Ureter (tissue), 1 donor: ENCODE measurements at regions not wholly inside any gene's neighbourhood (a gene's known extent, or its start where the extent isn't known, plus 50 kb on each side); places are given as distances from the start of the nearest gene placed in this dataset.

Experiments
- DNase-seq: peaks from one replicate; pipeline ENCODE4 v3.0.0-alpha.2; 2020; ENCODE audit warnings: low spot score
- donor health status: DM: yes; HTN: yes; CAD: no.

DNA sequence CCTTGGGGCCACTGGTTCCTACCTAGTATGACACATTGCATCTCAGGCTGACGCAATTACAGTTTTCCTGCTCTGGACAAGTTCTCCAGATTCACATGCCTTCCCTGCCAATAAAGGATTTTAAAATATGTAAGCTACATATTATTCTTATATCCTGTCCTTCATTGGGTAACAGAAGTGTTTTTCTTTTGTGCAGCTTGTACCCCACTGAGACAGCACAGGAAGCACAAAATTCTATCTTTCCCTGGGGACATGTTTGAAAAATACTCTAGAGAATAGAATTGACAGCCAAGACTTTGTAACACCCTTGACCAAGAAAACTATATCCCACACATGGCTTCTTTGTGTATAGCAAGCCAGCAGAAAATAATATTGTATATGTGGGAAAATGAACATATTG, 456.8 kb downstream of the MAFB start:
- DNase-seq: no peak

DNA sequence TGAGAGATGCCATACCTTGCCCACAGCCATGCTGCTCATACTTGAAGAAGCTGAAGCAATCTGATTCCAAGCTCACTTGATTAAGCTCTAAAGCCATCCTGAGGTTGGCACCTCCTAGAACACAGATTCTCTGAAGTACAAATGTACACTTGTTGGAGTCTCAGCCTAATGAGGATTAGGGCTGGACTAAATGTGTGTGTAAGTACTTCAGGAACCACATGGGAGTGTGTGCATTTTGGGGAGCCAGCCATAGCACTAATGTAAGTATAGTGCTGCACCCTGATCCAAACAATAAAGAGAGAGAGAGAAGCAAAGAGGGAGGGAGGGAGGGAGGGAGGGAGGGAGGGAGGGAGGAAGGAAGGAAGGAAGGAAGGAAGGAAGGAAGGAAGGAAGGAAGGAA, 458.6 kb downstream of the MAFB start:
- DNase-seq: no peak

GRCh38 chr20:40225596-40225995, 463.4 kb downstream of the MAFB start:
- DNase-seq: no peak

DNA sequence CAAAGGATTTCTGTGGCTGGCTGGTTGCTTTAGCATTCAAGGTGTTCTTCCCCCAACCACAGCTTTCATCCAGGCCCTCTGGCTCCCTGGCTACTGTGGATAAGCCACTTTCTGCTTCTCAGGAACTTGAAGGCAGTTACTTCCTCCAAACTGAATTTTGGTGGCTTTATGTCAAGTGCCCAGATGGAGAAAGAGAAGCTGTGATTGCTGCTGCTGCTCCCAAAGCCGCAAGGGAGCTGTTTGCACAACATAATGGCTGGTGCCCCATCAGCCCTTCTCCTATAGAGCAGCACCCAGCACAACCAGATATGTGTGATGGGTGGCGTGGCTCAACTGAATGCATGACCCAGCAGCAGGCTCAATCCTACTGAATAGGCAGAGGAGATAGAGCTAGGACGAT, 465.2 kb downstream of the MAFB start:
- DNase-seq: no peak

- DNase-seq: no peak
Observed at GRCh38 chr20:40218971-40219370, 470.1 kb downstream of the MAFB start.

GRCh38 chr20:40218316-40218969, 470.6 kb downstream of the MAFB start:
- DNase-seq: no peak

DNA sequence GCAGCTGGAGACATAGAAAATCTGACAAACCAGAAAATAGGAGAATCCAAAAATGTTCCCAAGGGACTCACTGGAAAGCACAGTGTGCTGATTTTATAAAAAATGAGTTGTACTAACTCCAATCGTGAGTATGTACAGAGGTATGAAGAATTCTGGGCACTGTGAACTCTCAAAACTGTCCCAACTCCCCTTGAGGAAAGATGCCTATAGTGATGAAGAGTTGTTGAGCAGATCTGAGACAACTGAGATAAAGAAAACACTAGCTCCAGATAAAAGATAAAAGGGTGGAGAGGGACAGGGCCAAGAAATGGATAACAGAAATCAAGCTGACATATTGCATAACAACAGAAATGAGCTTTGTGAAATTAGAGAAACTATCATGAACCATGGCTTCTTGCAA, 481.4 kb downstream of the MAFB start:
- DNase-seq: no peak

GRCh38 chr20:40205971-40206370, 483.1 kb downstream of the MAFB start:
- DNase-seq: no peak

DNA sequence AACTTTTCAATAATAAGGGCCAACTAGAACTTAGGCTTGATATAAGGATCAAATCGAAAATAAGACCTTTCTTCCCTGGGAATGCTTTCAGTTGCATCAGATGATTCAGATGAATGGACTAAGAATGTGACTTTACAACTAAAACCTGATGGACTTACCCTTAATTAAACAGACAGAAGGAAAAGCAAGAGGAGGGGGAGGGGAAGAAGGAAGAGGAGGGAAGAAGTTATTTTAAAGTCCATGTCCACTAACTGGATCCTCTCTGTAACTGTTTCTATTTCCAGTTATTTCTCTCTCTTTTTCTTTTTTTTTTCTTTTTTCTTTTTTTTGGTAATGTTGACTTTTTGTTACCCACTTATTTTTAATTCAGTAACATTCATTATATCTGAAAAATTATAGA, 486.0 kb downstream of the MAFB start:
- DNase-seq: no peak

- DNase-seq: no peak
Observed at GRCh38 chr20:40197691-40198090, 491.3 kb downstream of the MAFB start.

GRCh38 chr20:40196846-40197436, 492.1 kb downstream of the MAFB start:
- no peak for DNase-seq

- no peak for DNase-seq
Observed at GRCh38 chr20:40195742-40196141, 493.3 kb downstream of the MAFB start.

DNA sequence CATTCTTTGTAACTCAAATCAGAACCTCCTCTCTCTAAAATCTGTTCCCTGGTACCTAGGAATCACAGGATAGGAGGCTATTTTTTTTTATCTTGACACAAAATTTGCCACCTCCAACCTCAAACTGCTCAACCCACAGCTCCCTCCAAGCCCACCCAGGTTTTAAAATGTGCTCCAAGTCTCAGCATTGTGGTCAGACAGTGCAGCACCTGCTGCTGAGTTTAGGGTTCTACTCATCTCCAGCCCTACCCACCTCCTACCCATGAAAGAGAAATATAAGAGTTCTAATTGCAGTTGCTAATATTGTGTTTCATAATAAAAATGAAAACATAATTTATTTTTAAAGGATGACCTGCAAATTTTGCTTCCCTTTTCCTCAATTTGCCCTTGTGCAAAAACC, 496.5 kb downstream of the MAFB start:
- DNase-seq: no peak

DNA sequence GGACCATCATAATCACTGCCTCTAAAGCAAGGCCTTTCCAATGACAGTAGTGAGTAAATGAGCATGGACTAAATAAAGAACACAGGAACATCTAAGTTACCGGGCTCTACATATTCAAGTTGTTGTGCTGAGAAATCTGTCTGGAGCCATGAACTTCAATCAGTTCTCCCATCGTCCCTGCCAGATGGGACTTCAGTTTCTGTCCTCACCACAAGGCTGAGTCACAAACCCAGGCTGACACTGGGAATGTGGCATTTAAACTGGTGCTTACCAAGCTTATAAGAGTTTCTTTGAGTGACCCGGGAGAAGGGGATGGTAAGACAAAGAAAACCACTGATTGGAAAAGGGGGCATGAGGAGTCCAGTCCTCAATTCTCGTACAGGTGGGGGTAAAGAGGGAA, 497.0 kb downstream of the MAFB start:
- no peak for DNase-seq

- DNase-seq: no peak
Observed at GRCh38 chr20:40191573-40191972, 497.5 kb downstream of the MAFB start.

DNA sequence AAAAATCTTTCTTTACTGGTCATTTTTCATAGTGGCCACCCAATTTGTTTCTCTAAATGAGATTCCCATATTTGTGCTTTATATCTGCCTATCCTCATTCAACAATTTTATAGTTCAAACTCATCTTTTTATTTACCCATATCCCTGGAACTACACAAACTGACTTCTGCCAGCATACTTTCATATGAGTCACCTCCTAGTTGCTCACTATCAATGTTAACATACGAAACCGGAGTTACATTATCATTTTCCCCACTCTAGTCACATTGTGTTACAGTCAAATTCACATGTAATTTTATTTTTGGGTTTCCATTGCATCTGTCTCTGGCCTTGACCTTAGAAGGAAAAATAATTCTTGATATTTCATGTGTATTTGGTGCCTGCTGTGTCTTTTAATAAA, 499.4 kb downstream of the MAFB start:
- no peak for DNase-seq

DNA sequence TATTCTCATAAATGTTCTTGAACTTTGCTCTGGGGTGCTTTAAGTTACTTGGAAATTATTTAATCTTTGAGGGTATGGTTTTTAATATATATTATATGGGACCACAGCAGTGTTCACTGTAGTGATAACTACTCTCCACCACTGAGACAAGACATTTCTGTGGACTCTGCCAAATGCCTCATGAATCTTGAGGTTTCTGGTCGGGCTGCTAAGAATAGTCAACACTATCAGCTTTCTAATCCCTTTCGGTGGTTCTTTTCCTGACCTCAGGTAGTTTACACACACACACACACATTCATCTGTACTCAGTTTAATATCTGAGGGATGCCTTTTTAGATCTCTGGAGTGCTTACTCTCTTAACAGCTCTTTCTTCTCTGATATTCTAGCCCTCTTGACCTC, 500.7 kb downstream of the MAFB start:
- no peak for DNase-seq

DNA sequence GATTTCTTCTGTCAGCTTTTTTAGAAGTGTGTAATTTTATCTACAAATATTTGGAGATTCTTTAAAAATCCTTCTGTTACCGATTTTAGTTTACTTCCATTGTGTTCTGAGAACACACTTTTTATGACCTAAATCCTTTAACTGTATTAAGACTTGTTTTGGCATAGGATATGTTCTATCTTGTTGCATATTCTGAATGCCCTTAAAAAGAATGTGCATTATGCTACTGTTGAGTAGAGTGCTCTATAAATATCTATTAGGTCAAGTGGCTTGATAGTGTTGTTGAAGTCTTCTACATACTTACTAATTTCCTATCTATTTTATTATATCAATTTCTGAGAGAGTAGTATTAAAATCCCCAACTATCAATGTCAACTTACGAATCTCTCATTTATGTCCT, 502.2 kb downstream of the MAFB start:
- DNase-seq: no peak

DNA sequence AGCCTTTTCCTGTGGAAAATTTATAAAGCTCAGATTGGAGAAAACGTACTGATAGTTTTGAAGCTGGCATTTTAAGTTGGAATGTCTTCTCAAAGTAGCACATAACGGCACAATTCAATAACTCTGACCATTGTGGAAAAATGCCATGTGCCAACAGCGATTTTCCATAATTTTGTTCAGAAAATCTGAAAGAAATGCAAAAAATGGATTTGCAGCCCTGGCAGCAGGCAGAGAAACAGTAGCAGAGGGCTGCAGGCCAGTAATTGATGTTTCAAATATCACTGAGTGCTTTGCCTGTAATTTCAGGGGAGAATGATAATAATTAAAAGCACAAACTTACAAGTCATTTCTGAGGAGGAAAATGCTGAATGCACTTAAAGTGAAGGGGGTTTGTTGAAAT, 507.4 kb downstream of the MAFB start:
- no peak for DNase-seq

DNA sequence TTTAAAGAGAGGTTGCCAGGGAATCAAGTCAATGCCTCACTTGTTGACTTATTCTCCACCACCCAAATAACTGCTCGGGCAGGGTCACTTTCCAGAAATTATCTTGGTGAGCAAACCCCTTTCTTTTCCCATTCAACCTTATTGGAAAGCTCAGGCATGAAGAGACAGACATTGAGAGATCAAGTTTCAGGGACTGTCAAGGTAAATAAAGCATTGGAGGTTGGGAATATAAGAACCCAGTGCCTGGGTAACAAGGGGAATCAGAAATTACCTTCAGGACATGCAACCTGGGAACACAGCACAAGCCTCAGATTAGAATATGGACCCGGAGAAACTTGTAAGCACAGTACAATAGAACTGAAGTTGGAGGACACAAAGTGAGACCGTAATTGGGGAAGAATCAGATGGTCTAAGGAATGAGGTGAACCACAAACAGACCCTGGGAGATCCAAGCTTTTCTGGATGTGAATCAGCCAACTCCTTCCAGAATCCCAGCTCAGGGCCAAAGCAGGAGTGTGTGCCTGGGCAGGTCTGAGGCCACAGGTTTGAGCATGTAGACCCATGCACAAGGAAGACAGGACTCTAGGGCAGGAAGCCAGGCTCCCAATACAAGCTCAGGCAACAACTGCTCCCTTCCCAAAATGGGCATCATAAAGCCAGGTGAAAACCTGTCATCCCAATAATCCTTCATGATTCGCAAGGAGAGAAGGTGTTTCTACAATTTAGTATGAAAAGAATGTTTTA, 512.8 kb downstream of the MAFB start:
- DNase-seq: peak; percentile 50

- DNase-seq: no peak
Observed at GRCh38 chr20:40175296-40175695, 513.7 kb downstream of the MAFB start.

DNA sequence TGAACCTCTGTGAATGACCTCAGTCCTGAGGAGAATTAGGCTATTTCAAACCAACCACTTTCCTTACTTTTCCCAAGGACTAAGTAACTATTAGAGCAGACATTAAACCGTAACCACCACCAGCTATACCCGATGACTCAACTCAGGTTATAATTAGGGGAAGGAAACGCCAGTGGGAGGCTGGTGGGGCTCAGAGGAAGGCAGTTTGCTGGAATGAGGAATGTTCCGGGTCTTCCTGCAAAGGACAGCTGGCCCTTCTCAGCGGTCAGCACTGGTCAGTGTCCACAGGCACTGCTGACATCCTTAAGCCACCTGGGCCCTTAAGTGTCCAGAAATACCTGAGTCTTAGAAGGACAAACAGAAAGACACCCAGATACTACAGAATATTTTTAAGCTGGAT, 515.2 kb downstream of the MAFB start:
- DNase-seq: no peak

GRCh38 chr20:40168981-40169620, 519.9 kb downstream of the MAFB start:
- DNase-seq: no peak
